H9 (cell line): ENCODE measurements at regions not wholly inside any gene's neighbourhood (a gene's known extent, or its start where the extent isn't known, plus 50 kb on each side); places are given as distances from the start of the nearest gene placed in this dataset.

Source experiments
- DNase-seq: peaks from one replicate; pipeline ENCODE4 v3.0.0-alpha.2; 2017
- H2AFZ ChIP-seq: one replicate; pipeline ENCODE4 v1.6.1; 2013; ENCODE audit warnings: mild to moderate bottlenecking, low read length, control low read depth, moderate library complexity
- H2AK5ac ChIP-seq: 2 replicates; pipeline ENCODE4 v1.6.1; 2013; ENCODE audit warnings: low read length, control low read depth, mixed read lengths; ENCODE audit not compliant: insufficient read length
- H2BK120ac ChIP-seq: one replicate; pipeline ENCODE4 v1.6.1; 2013; ENCODE audit warnings: low read depth, mild to moderate bottlenecking, low read length, control low read depth, inconsistent platforms; ENCODE audit not compliant: poor library complexity, severe bottlenecking
- H2BK12ac ChIP-seq: 2 replicates; pipeline ENCODE4 v1.6.1; 2013; ENCODE audit warnings: low read length, control low read depth, mixed read lengths, low read depth; ENCODE audit not compliant: insufficient read length
- H2BK15ac ChIP-seq: 2 replicates; pipeline ENCODE4 v1.6.1; 2013; ENCODE audit warnings: low read depth, low read length, control low read depth
- H2BK20ac ChIP-seq: one replicate; pipeline ENCODE4 v1.6.1; 2013; ENCODE audit warnings: low read depth, mild to moderate bottlenecking, low read length, control low read depth, inconsistent platforms; ENCODE audit not compliant: poor library complexity, severe bottlenecking
- H2BK5ac ChIP-seq: 2 replicates; pipeline ENCODE4 v1.6.1; 2013; ENCODE audit warnings: low read length, control low read depth, mixed read lengths; ENCODE audit not compliant: insufficient read length
- H3K14ac ChIP-seq: 2 replicates; pipeline ENCODE4 v1.6.1; 2013; ENCODE audit warnings: low read length, control low read depth; ENCODE audit not compliant: insufficient read depth
- H3K18ac ChIP-seq: 2 replicates; pipeline ENCODE4 v1.6.1; 2013; ENCODE audit warnings: low read depth, mild to moderate bottlenecking, mixed read lengths, low read length, control low read depth; ENCODE audit not compliant: insufficient read length
- H3K23ac ChIP-seq: 2 replicates; pipeline ENCODE4 v1.6.1; 2013; ENCODE audit warnings: low read length, control low read depth, mixed read lengths, low read depth; ENCODE audit not compliant: insufficient read length
- H3K23me2 ChIP-seq: 2 replicates; pipeline ENCODE4 v1.6.1; 2013; ENCODE audit warnings: low read depth, mild to moderate bottlenecking, mixed read lengths, low read length, control low read depth; ENCODE audit not compliant: insufficient read length, poor library complexity, severe bottlenecking
- H3K27ac ChIP-seq: 2 replicates; pipeline ENCODE4 v1.5.1; 2013; ENCODE audit warnings: low read length, control low read depth, mixed read lengths, low read depth; ENCODE audit not compliant: insufficient read length
- H3K27me3 ChIP-seq: 2 replicates; pipeline ENCODE4 v1.6.1; 2013; ENCODE audit warnings: low read length, control low read depth, inconsistent platforms; ENCODE audit not compliant: insufficient read depth
- H3K4ac ChIP-seq: 2 replicates; pipeline ENCODE4 v1.6.1; 2013; ENCODE audit warnings: low read depth, mild to moderate bottlenecking, control low read depth, inconsistent platforms, low read length, moderate library complexity
- H3K4me1 ChIP-seq: 2 replicates; pipeline ENCODE4 v1.6.1; 2013; ENCODE audit warnings: low read length, control low read depth, inconsistent platforms; ENCODE audit not compliant: insufficient read depth
- H3K4me2 ChIP-seq: 2 replicates; pipeline ENCODE4 v1.6.1; 2013; ENCODE audit warnings: low read length, control low read depth, mixed read lengths; ENCODE audit not compliant: insufficient read length, insufficient read depth
- H3K56ac ChIP-seq: 2 replicates; pipeline ENCODE4 v1.6.1; 2013; ENCODE audit warnings: low read depth, mild to moderate bottlenecking, mixed read lengths, low read length, control low read depth; ENCODE audit not compliant: insufficient read length
- H3K79me1 ChIP-seq: 2 replicates; pipeline ENCODE4 v1.6.1; 2013; ENCODE audit warnings: low read depth, mild to moderate bottlenecking, moderate library complexity, low read length, control low read depth, inconsistent platforms; ENCODE audit not compliant: insufficient read depth, poor library complexity, severe bottlenecking
- H3K79me2 ChIP-seq: 2 replicates; pipeline ENCODE4 v1.6.1; 2013; ENCODE audit warnings: low read length, control low read depth, inconsistent platforms; ENCODE audit not compliant: insufficient read depth
- H3K9ac ChIP-seq: 2 replicates; pipeline ENCODE4 v1.6.1; 2013; ENCODE audit warnings: low read length, control low read depth, mixed read lengths; ENCODE audit not compliant: insufficient read length; ENCODE audit errors: extremely low read depth
- H3K9me3 ChIP-seq: one replicate; pipeline ENCODE4 v1.6.1; 2013; ENCODE audit warnings: low read depth, low read length, inconsistent platforms; ENCODE audit not compliant: control insufficient read depth
- H3T11ph ChIP-seq: one replicate; pipeline ENCODE4 v1.6.1; 2013; ENCODE audit warnings: mild to moderate bottlenecking, low read length, control low read depth, inconsistent platforms
- H4K20me1 ChIP-seq: one replicate; pipeline ENCODE4 v1.6.1; 2013; ENCODE audit not compliant: control insufficient read depth, insufficient read length, insufficient read depth
- H4K5ac ChIP-seq: 2 replicates; pipeline ENCODE4 v1.6.1; 2013; ENCODE audit warnings: low read depth, mild to moderate bottlenecking, mixed read lengths, low read length, control low read depth; ENCODE audit not compliant: insufficient read length
- H4K8ac ChIP-seq: replicated peaks from 2 replicates; pipeline ENCODE4 v1.6.1; 2013; ENCODE audit warnings: low read length, control low read depth, mixed read lengths, low read depth; ENCODE audit not compliant: insufficient read length
- H4K91ac ChIP-seq: 2 replicates; pipeline ENCODE4 v1.6.1; 2013; ENCODE audit warnings: low read depth, mild to moderate bottlenecking, moderate library complexity, mixed read lengths, low read length, control low read depth; ENCODE audit not compliant: insufficient read length
- H3K27ac Mint-ChIP-seq, 3 experiments: 2 replicates in 2 of 3; 3 replicates in 1 of 3; pipeline ENCODE4 v1.8.0; 2020 to 2021; ENCODE audit warnings: mixed read lengths in 3 of 3, mild to moderate bottlenecking in 1 of 3, moderate library complexity in 1 of 3
- H3K27me3 Mint-ChIP-seq: 2 replicates; pipeline ENCODE4 v1.8.0; 2021; ENCODE audit warnings: low read depth, mild to moderate bottlenecking, moderate library complexity, mixed read lengths
- H3K36me3 Mint-ChIP-seq, 3 experiments: 2 replicates in 2 of 3; 3 replicates in 1 of 3; pipeline ENCODE4 v1.8.0; 2020 to 2021; ENCODE audit warnings: low read depth in 3 of 3, mixed read lengths in 3 of 3; ENCODE audit not compliant: insufficient read depth in 1 of 3
- H3K4me1 Mint-ChIP-seq, 2 experiments: 2 replicates each; pipeline ENCODE4 v1.8.0; 2020; ENCODE audit warnings: mixed read lengths in 2 of 2
- H3K4me3 Mint-ChIP-seq, 2 experiments: 2 replicates in 1 of 2; 3 replicates in 1 of 2; pipeline ENCODE4 v1.8.0; 2020 to 2021; ENCODE audit warnings: mild to moderate bottlenecking in 2 of 2, mixed read lengths in 2 of 2, moderate library complexity in 1 of 2
- H3K9me3 Mint-ChIP-seq, 2 experiments: 2 replicates in 1 of 2; 3 replicates in 1 of 2; pipeline ENCODE4 v1.8.0; 2020; ENCODE audit warnings: mild to moderate bottlenecking in 2 of 2, mixed read lengths in 2 of 2, moderate library complexity in 1 of 2
- WGBS: extraction: QIAGEN DNeasy Blood & Tissue Kit; methylation state at CpG from one replicate; pipeline ENCODE4 v1.1.7; 2013; ENCODE audit warnings: missing lambda C conversion rate, low lambda C conversion rate, mixed read lengths; ENCODE audit not compliant: insufficient read length; ENCODE audit errors: extremely low coverage; 5-methylcytosine and 5-hydroxymethylcytosine counted together
- TF ChIP-seq, protein P1 (sequence below): fragments of 200-600 bp; sonication (generic); conservative IDR thresholded peaks from 3 replicates; pipeline ENCODE4 v1.8.0; 2021; ENCODE audit warnings: antibody characterized with exemption, mild to moderate bottlenecking

- Histone ChIP-seq H4K8ac (no peak overlapping the region), H2BK12ac (no peak overlapping the region), H3K27ac (no peak overlapping the region), H3K23me2 (no peaks in the 10 kb centered on the region), H2AK5ac (no peak overlapping the region), H3K79me1 (no peaks in the 10 kb centered on the region), H3K9me3 (no peaks in the 10 kb centered on the region), H3K56ac (no peak overlapping the region), H3K4ac (no peak overlapping the region), H3K18ac (no peak overlapping the region), H2BK20ac (no peak overlapping the region), H4K5ac (no peak overlapping the region), H3K4me1 (no peaks in the 10 kb centered on the region), H3K27me3 (no peaks in the 10 kb centered on the region), H3K4me2 (no peak overlapping the region), H3K79me2 (no peaks in the 10 kb centered on the region), H3T11ph (no peak overlapping the region), H4K20me1 (no peaks in the 10 kb centered on the region), H3K14ac (no peak overlapping the region), H3K23ac (no peak overlapping the region), H2BK15ac (no peak overlapping the region), H2BK120ac (no peak overlapping the region), H2AFZ (no peak overlapping the region), H3K9ac (no peak overlapping the region), H4K91ac (no peak overlapping the region), H2BK5ac (no peak overlapping the region)
- Mint-ChIP-seq H3K27ac (no peak overlapping the region), H3K4me3 (no peak overlapping the region), H3K9me3 (no peaks in the 10 kb centered on the region), H3K27me3 (no peaks in the 10 kb centered on the region), H3K36me3 (no peaks in the 10 kb centered on the region), H3K4me1 (no peaks in the 10 kb centered on the region)
- DNase-seq = no peak
- TF ChIP-seq, protein P1, sequence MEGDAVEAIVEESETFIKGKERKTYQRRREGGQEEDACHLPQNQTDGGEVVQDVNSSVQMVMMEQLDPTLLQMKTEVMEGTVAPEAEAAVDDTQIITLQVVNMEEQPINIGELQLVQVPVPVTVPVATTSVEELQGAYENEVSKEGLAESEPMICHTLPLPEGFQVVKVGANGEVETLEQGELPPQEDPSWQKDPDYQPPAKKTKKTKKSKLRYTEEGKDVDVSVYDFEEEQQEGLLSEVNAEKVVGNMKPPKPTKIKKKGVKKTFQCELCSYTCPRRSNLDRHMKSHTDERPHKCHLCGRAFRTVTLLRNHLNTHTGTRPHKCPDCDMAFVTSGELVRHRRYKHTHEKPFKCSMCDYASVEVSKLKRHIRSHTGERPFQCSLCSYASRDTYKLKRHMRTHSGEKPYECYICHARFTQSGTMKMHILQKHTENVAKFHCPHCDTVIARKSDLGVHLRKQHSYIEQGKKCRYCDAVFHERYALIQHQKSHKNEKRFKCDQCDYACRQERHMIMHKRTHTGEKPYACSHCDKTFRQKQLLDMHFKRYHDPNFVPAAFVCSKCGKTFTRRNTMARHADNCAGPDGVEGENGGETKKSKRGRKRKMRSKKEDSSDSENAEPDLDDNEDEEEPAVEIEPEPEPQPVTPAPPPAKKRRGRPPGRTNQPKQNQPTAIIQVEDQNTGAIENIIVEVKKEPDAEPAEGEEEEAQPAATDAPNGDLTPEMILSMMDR = no peak
- no CpG with 5 or more reads among the region's 2 CpGs for WGBS
These were observed 631.9 kb upstream of the INTU start for GRCh38 chr4:127000846-127001245.
